ENCODE measurements at regions not wholly inside any gene's neighbourhood (a gene's known extent, or its start where the extent isn't known, plus 50 kb on each side); places are given as distances from the start of the nearest gene placed in this dataset.

- H3K27ac ChIP-seq: no peak overlapping the region
- no peak for TF ChIP-seq CTCF (IDR thresholded peaks at IDR 0.05)
- no peak for DNase-seq (ENCODE audit: low spot score)
- no peak overlapping the region for H3K4me3 ChIP-seq
These were observed 121.1 kb upstream of the PPARGC1A start for GRCh38 chr4:24010994-24011393.

GRCh38 chr4:24010573-24010972 is 120.7 kb upstream of the PPARGC1A start:
- Histone ChIP-seq H3K4me3 (no peak overlapping the region), H3K27ac (no peak overlapping the region)
- no peak for TF ChIP-seq CTCF (IDR thresholded peaks at IDR 0.05)
- no peak for DNase-seq (ENCODE audit: low spot score)

GRCh38 chr4:24007860-24008261 is 118.0 kb upstream of the PPARGC1A start:
- no peak for DNase-seq (ENCODE audit: low spot score)
- Histone ChIP-seq H3K27ac (no peak overlapping the region), H3K4me3 (no peak overlapping the region)
- no peak for TF ChIP-seq CTCF (IDR thresholded peaks at IDR 0.05)

GRCh38 chr4:24006269-24006668 is 116.4 kb upstream of the PPARGC1A start:
- Histone ChIP-seq H3K4me3 (no peak overlapping the region), H3K27ac (no peak overlapping the region)
- no peak for TF ChIP-seq CTCF (IDR thresholded peaks at IDR 0.05)
- no peak for DNase-seq (ENCODE audit: low spot score)

GRCh38 chr4:24003926-24004325 is 114.1 kb upstream of the PPARGC1A start:
- Histone ChIP-seq H3K27ac (no peak overlapping the region), H3K4me3 (no peak overlapping the region)
- no peak for TF ChIP-seq CTCF (IDR thresholded peaks at IDR 0.05)
- DNase-seq (ENCODE audit: low spot score): no peak

GRCh38 chr4:24003496-24003895 is 113.6 kb upstream of the PPARGC1A start:
- TF ChIP-seq CTCF (IDR thresholded peaks at IDR 0.05): no peak
- no peak for DNase-seq (ENCODE audit: low spot score)
- Histone ChIP-seq H3K27ac (no peak overlapping the region), H3K4me3 (no peak overlapping the region)

GRCh38 chr4:24002330-24002966 is 112.6 kb upstream of the PPARGC1A start:
- DNase-seq (ENCODE audit: low spot score): no peak
- no peak overlapping the region for H3K27ac ChIP-seq
- H3K4me3 ChIP-seq: no peak overlapping the region
- no peak for TF ChIP-seq CTCF (IDR thresholded peaks at IDR 0.05)
